H9 (cell line): ENCODE measurements at regions not wholly inside any gene's neighbourhood (a gene's known extent, or its start where the extent isn't known, plus 50 kb on each side); places are given as distances from the start of the nearest gene placed in this dataset.

ENCODE experiments used
- DNase-seq: peaks from one replicate; pipeline ENCODE4 v3.0.0-alpha.2; 2017
- H2AFZ ChIP-seq: one replicate; pipeline ENCODE4 v1.6.1; 2013; ENCODE audit warnings: mild to moderate bottlenecking, low read length, control low read depth, moderate library complexity
- H2AK5ac ChIP-seq: 2 replicates; pipeline ENCODE4 v1.6.1; 2013; ENCODE audit warnings: low read length, control low read depth, mixed read lengths; ENCODE audit not compliant: insufficient read length
- H2BK120ac ChIP-seq: one replicate; pipeline ENCODE4 v1.6.1; 2013; ENCODE audit warnings: low read depth, mild to moderate bottlenecking, low read length, control low read depth, inconsistent platforms; ENCODE audit not compliant: poor library complexity, severe bottlenecking
- H2BK12ac ChIP-seq: 2 replicates; pipeline ENCODE4 v1.6.1; 2013; ENCODE audit warnings: low read length, control low read depth, mixed read lengths, low read depth; ENCODE audit not compliant: insufficient read length
- H2BK15ac ChIP-seq: 2 replicates; pipeline ENCODE4 v1.6.1; 2013; ENCODE audit warnings: low read depth, low read length, control low read depth
- H2BK20ac ChIP-seq: one replicate; pipeline ENCODE4 v1.6.1; 2013; ENCODE audit warnings: low read depth, mild to moderate bottlenecking, low read length, control low read depth, inconsistent platforms; ENCODE audit not compliant: poor library complexity, severe bottlenecking
- H2BK5ac ChIP-seq: 2 replicates; pipeline ENCODE4 v1.6.1; 2013; ENCODE audit warnings: low read length, control low read depth, mixed read lengths; ENCODE audit not compliant: insufficient read length
- H3K14ac ChIP-seq: 2 replicates; pipeline ENCODE4 v1.6.1; 2013; ENCODE audit warnings: low read length, control low read depth; ENCODE audit not compliant: insufficient read depth
- H3K18ac ChIP-seq: 2 replicates; pipeline ENCODE4 v1.6.1; 2013; ENCODE audit warnings: low read depth, mild to moderate bottlenecking, mixed read lengths, low read length, control low read depth; ENCODE audit not compliant: insufficient read length
- H3K23ac ChIP-seq: 2 replicates; pipeline ENCODE4 v1.6.1; 2013; ENCODE audit warnings: low read length, control low read depth, mixed read lengths, low read depth; ENCODE audit not compliant: insufficient read length
- H3K23me2 ChIP-seq: 2 replicates; pipeline ENCODE4 v1.6.1; 2013; ENCODE audit warnings: low read depth, mild to moderate bottlenecking, mixed read lengths, low read length, control low read depth; ENCODE audit not compliant: insufficient read length, poor library complexity, severe bottlenecking
- H3K27ac ChIP-seq: 2 replicates; pipeline ENCODE4 v1.5.1; 2013; ENCODE audit warnings: low read length, control low read depth, mixed read lengths, low read depth; ENCODE audit not compliant: insufficient read length
- H3K27me3 ChIP-seq: 2 replicates; pipeline ENCODE4 v1.6.1; 2013; ENCODE audit warnings: low read length, control low read depth, inconsistent platforms; ENCODE audit not compliant: insufficient read depth
- H3K4ac ChIP-seq: 2 replicates; pipeline ENCODE4 v1.6.1; 2013; ENCODE audit warnings: low read depth, mild to moderate bottlenecking, control low read depth, inconsistent platforms, low read length, moderate library complexity
- H3K4me1 ChIP-seq: 2 replicates; pipeline ENCODE4 v1.6.1; 2013; ENCODE audit warnings: low read length, control low read depth, inconsistent platforms; ENCODE audit not compliant: insufficient read depth
- H3K4me2 ChIP-seq: 2 replicates; pipeline ENCODE4 v1.6.1; 2013; ENCODE audit warnings: low read length, control low read depth, mixed read lengths; ENCODE audit not compliant: insufficient read length, insufficient read depth
- H3K56ac ChIP-seq: 2 replicates; pipeline ENCODE4 v1.6.1; 2013; ENCODE audit warnings: low read depth, mild to moderate bottlenecking, mixed read lengths, low read length, control low read depth; ENCODE audit not compliant: insufficient read length
- H3K79me1 ChIP-seq: 2 replicates; pipeline ENCODE4 v1.6.1; 2013; ENCODE audit warnings: low read depth, mild to moderate bottlenecking, moderate library complexity, low read length, control low read depth, inconsistent platforms; ENCODE audit not compliant: insufficient read depth, poor library complexity, severe bottlenecking
- H3K79me2 ChIP-seq: 2 replicates; pipeline ENCODE4 v1.6.1; 2013; ENCODE audit warnings: low read length, control low read depth, inconsistent platforms; ENCODE audit not compliant: insufficient read depth
- H3K9ac ChIP-seq: 2 replicates; pipeline ENCODE4 v1.6.1; 2013; ENCODE audit warnings: low read length, control low read depth, mixed read lengths; ENCODE audit not compliant: insufficient read length; ENCODE audit errors: extremely low read depth
- H3K9me3 ChIP-seq: one replicate; pipeline ENCODE4 v1.6.1; 2013; ENCODE audit warnings: low read depth, low read length, inconsistent platforms; ENCODE audit not compliant: control insufficient read depth
- H3T11ph ChIP-seq: one replicate; pipeline ENCODE4 v1.6.1; 2013; ENCODE audit warnings: mild to moderate bottlenecking, low read length, control low read depth, inconsistent platforms
- H4K20me1 ChIP-seq: one replicate; pipeline ENCODE4 v1.6.1; 2013; ENCODE audit not compliant: control insufficient read depth, insufficient read length, insufficient read depth
- H4K5ac ChIP-seq: 2 replicates; pipeline ENCODE4 v1.6.1; 2013; ENCODE audit warnings: low read depth, mild to moderate bottlenecking, mixed read lengths, low read length, control low read depth; ENCODE audit not compliant: insufficient read length
- H4K8ac ChIP-seq: replicated peaks from 2 replicates; pipeline ENCODE4 v1.6.1; 2013; ENCODE audit warnings: low read length, control low read depth, mixed read lengths, low read depth; ENCODE audit not compliant: insufficient read length
- H4K91ac ChIP-seq: 2 replicates; pipeline ENCODE4 v1.6.1; 2013; ENCODE audit warnings: low read depth, mild to moderate bottlenecking, moderate library complexity, mixed read lengths, low read length, control low read depth; ENCODE audit not compliant: insufficient read length
- H3K27ac Mint-ChIP-seq, 3 experiments: 2 replicates in 2 of 3; 3 replicates in 1 of 3; pipeline ENCODE4 v1.8.0; 2020 to 2021; ENCODE audit warnings: mixed read lengths in 3 of 3, mild to moderate bottlenecking in 1 of 3, moderate library complexity in 1 of 3
- H3K27me3 Mint-ChIP-seq: 2 replicates; pipeline ENCODE4 v1.8.0; 2021; ENCODE audit warnings: low read depth, mild to moderate bottlenecking, moderate library complexity, mixed read lengths
- H3K36me3 Mint-ChIP-seq, 3 experiments: 2 replicates in 2 of 3; 3 replicates in 1 of 3; pipeline ENCODE4 v1.8.0; 2020 to 2021; ENCODE audit warnings: low read depth in 3 of 3, mixed read lengths in 3 of 3; ENCODE audit not compliant: insufficient read depth in 1 of 3
- H3K4me1 Mint-ChIP-seq, 2 experiments: 2 replicates each; pipeline ENCODE4 v1.8.0; 2020; ENCODE audit warnings: mixed read lengths in 2 of 2
- H3K4me3 Mint-ChIP-seq, 2 experiments: 2 replicates in 1 of 2; 3 replicates in 1 of 2; pipeline ENCODE4 v1.8.0; 2020 to 2021; ENCODE audit warnings: mild to moderate bottlenecking in 2 of 2, mixed read lengths in 2 of 2, moderate library complexity in 1 of 2
- H3K9me3 Mint-ChIP-seq, 2 experiments: 2 replicates in 1 of 2; 3 replicates in 1 of 2; pipeline ENCODE4 v1.8.0; 2020; ENCODE audit warnings: mild to moderate bottlenecking in 2 of 2, mixed read lengths in 2 of 2, moderate library complexity in 1 of 2
- CTCF ChIP-seq: fragments of 200-600 bp; sonication (generic); conservative IDR thresholded peaks from 3 replicates; pipeline ENCODE4 v1.8.0; 2021; ENCODE audit warnings: antibody characterized with exemption, mild to moderate bottlenecking
- whole genome bisulfite sequencing: extraction: QIAGEN DNeasy Blood & Tissue Kit; methylation state at CpG from one replicate; pipeline ENCODE4 v1.1.7; 2013; ENCODE audit warnings: missing lambda C conversion rate, low lambda C conversion rate, mixed read lengths; ENCODE audit not compliant: insufficient read length; ENCODE audit errors: extremely low coverage; 5-methylcytosine and 5-hydroxymethylcytosine counted together

- no peak overlapping the region for H4K91ac ChIP-seq
- Mint-ChIP-seq H3K27ac (peak overlapping the region in 1 of 3 experiments; percentile 68; a peak in 2 of 7 replicates), H3K4me3 (no peak overlapping the region), H3K36me3 (no peaks in the 10 kb centered on the region; a peak in 1 of 7 replicates), H3K27me3 (peaks cover 9% of the 10 kb centered on the region), H3K4me1 (peaks cover 16 to 27% of the 10 kb centered on the region in 2 experiments), H3K9me3 (no peaks in the 10 kb centered on the region; a peak in 1 of 5 replicates)
- H3K9ac ChIP-seq = no peak overlapping the region
- no peak overlapping the region for H4K5ac ChIP-seq
- H3K4ac ChIP-seq = no peak overlapping the region
- H2AFZ ChIP-seq = no peak overlapping the region
- no peaks in the 10 kb centered on the region for H3K27me3 ChIP-seq
- no peak overlapping the region for H2AK5ac ChIP-seq
- peak overlapping the region; percentile 55; the same call in 1 of the 2 replicates for H3K14ac ChIP-seq
- no peaks in the 10 kb centered on the region for H3K79me2 ChIP-seq
- H3K23ac ChIP-seq = no peak overlapping the region
- H3K27ac ChIP-seq = no peak overlapping the region
- H2BK120ac ChIP-seq = no peak overlapping the region
- no peaks in the 10 kb centered on the region for H3K79me1 ChIP-seq
- no peak overlapping the region for H3T11ph ChIP-seq
- H4K20me1 ChIP-seq = no peaks in the 10 kb centered on the region
- H3K4me2 ChIP-seq = no peak overlapping the region
- DNase-seq = peak; percentile 56
- no peak overlapping the region for H2BK12ac ChIP-seq
- no peaks in the 10 kb centered on the region for H3K23me2 ChIP-seq
- no peak overlapping the region for H3K56ac ChIP-seq
- no peaks in the 10 kb centered on the region for H3K9me3 ChIP-seq
- H4K8ac ChIP-seq = no peak overlapping the region
- WGBS = no CpG with 5 or more reads among the region's 12 CpGs
- no peak; the same call in 2 of the 3 replicates for TF ChIP-seq CTCF
- no peaks in the 10 kb centered on the region for H3K4me1 ChIP-seq
- H2BK5ac ChIP-seq = no peak overlapping the region
- no peak overlapping the region for H3K18ac ChIP-seq
- H2BK20ac ChIP-seq = no peak overlapping the region
- no peak overlapping the region for H2BK15ac ChIP-seq
These were observed 96.7 kb upstream of the TMPRSS2 start for GRCh38 chr21:41604583-41605041.
